GM21528 (cell line): ENCODE measurements at regions not wholly inside any gene's neighbourhood (a gene's known extent, or its start where the extent isn't known, plus 50 kb on each side); places are given as distances from the start of the nearest gene placed in this dataset.
"Not testable (repeated sequence)": the region's sequence is repeated elsewhere in the genome, so short reads cannot be mapped to it uniquely, and the experiment has no call there.

Source experiments
- ATAC-seq: cut with Tn5 transposase; IDR thresholded peaks from one replicate; pipeline ENCODE4 v1.9.1; 2021; ENCODE audit warnings: mild to moderate bottlenecking, moderate library complexity; ENCODE audit not compliant: unreplicated experiment, low FRiP score

GRCh38 chr1:55819011-55819410 is 603.8 kb upstream of the USP24 start:
- ATAC-seq: no peak

GRCh38 chr1:55816456-55817426 is 601.6 kb upstream of the USP24 start:
- no peak for ATAC-seq

DNA sequence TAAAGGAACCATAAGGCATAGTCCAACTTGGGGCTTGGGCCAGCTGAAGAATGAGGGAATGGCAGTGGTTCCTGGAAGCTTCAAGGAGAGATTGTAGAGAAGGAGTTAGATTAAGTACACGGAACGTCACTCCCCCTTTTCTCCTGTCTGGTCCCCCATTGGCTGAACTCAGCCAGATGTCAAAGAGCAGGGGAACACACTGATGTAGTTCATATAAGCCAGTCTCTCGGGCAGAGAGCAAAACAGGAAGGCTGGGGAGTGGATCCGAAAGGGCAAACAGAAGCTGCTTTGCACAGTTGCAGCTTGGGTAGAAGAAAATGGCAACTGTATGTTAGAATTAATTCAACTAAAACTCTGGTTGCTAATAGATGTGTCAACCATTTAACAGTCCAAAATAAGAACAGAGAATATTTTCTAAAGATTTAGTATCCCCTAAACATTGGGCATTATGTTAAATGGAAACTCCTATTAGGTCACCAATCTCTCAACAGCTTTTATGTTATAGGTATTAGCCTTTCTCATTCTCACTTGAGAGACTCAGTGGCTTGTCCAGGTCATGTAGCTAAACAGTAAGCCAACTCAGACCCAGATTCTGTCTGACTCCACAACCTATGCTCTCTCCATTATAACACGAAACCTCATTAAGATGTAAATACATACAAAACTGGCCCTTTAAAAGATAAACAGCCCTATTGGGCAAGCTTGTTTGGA is 600.7 kb upstream of the USP24 start:
- no peak for ATAC-seq

DNA sequence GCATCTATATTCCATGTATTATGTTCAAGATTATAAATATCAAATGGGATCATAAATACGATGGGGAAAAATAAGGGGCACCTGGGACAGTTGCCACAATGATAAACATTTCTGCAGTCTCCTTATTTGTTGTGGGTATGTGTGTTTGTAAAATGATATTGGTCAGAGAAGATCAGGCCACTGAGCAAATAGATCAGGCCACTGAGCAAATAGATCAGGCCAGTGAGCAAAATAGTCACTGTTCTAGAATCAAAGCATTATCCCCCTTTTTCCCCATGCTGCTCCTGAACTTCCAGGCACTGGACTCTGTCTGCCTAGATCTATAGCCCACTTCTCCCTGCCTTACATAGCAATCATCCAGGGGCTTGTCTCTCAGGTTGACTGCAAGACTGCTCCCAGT is 599.8 kb upstream of the USP24 start:
- no peak for ATAC-seq

DNA sequence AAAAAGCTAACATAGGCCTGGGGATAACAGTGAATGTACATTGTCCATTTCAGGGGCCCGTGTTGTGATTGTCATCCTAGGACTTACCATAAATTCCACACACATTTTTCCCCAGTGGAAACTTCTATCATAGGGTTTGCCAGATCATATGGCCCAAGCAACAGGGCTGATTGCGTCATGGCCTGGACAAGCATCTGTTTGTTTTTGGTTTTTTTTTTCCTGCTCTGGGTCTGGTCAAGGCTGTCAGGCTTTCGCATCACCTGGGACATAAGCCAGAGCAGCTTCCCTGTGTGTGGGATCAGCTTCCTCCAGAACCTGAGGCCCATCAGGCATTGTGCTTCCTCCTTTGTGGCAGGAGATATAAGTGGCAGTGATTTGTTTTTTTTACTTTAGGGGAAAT is 598.5 kb upstream of the USP24 start:
- ATAC-seq: no peak

- ATAC-seq: no peak
Observed at GRCh38 chr1:55812281-55812680, 597.1 kb upstream of the USP24 start.

- no peak for ATAC-seq
Observed at GRCh38 chr1:55808263-55808662, 593.1 kb upstream of the USP24 start.

DNA sequence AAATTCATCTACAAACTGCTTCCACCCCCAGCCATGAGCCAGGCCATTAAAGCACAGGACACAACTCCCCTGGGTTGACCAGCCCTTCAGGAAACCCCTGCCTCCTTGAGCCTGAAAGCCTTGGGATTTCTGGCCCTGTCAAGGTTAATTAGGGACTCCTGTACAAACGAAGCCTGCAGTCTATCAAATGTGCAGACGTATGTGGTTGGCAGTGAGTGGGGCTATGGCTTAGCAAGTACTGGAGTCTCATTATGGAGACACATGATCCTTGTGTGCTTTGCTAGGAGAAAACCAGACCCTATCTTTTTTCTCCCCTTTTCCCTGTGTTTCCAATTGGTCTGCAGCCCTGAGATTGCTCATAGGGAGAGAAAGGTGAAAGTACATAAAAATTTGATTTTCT is 588.3 kb upstream of the USP24 start:
- no peak for ATAC-seq

DNA sequence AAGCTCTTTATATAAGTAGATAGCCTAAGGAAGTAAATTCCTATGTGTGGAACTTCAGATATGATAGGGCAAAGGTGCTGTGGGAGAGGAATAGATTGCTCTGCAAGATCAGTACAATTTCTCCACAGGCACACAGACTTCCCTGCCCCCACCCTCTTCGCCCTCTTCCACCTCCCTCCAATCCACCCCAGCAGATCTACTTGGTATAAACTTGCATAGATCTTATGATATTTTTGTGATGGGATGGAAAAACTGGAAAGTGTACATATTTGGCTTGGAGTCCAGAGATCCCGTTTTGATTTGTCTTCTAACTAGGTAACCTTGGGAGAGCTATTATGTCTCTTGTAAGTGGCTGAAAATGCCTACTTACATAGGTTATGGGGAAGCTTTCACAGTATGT is 586.3 kb upstream of the USP24 start:
- no peak for ATAC-seq

GRCh38 chr1:55800503-55800902 is 585.3 kb upstream of the USP24 start:
- no peak for ATAC-seq

DNA sequence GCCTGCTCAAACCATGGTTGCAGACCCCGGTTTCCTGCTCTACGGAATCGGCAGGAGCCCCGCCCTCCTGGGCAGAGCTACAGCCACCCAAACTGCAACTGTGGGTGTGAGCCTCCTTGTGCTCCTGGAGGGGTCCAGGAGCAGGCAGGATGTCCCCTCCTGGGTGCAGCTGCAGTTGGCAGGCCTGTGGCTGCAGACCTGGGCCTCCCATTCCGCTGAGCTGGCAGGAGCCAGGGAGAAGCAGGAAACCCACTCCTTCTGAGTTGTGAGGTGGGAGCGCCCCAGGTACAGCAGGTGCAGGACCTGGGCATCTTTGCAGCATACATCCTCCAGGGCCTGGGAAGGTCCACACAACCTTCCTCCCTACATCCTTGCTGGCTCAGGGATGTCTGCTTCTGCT is 578.7 kb upstream of the USP24 start:
- ATAC-seq: no peak

DNA sequence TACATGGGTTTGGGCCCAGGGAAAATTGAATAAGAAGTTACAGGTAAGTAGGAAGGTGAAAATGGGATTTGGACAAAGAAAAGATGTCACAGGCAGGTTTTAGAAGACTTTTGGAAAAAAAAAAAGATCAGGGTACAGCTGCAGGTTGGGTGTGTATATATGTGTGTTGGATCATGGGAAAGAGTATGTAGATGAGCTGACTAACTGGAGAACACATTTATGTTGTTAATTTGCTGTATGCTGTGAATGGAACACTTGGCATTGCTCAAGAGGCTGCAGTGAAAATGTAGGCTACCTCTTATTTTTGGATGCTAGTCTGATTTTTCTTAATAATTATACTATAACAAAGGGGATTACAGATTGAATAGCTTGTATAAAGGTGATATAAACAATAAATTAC is 577.7 kb upstream of the USP24 start:
- no peak for ATAC-seq

- ATAC-seq: no peak
Observed at GRCh38 chr1:55789466-55789865, 574.3 kb upstream of the USP24 start.

GRCh38 chr1:55786396-55786795 is 571.2 kb upstream of the USP24 start:
- no peak for ATAC-seq

DNA sequence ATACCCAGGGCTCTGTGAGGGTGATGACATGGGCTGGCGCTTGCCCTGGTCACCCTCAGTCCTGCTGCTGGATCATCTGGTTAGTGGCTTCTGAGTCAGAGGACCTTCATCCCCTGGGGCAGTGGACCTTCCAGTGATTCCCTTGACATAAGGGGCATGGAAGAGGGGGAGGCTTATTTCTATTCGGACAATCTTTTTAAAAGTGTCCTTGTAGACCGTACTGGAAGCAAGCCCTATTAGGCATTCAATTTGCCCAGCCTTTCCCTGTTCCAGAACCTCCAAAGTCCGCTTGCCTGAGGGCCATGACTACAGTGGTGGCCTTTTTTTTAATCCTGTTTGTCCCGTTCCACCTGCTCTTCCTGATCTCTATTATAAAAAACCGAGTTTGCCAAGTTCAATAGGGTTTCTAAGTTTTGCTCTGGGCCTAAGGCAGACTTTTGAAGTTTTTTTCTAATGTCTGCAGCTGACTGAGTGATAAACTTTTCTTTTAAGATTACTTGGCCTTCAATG is 569.8 kb upstream of the USP24 start:
- ATAC-seq: not testable (repeated sequence)

- ATAC-seq: no peak
Observed at GRCh38 chr1:55781944-55782482, 566.8 kb upstream of the USP24 start.

DNA sequence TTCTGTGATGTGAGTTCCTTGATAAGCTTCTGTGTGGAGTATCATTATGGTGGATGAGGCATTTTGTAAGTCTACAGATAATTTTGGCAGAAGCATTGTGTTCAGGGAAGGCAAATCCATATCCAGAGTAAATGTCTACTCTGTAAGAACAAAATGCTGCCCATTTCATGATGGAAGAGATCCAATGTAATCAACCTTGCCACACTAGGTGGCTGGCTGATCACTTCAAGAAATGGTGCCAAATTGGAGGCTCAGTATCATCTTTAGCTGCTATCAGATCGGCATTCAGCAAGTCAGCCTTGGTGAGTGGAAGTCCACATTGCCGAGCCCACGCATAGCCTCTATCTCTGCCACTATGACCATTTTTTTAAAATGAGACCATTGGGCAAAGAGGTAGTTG is 565.8 kb upstream of the USP24 start:
- ATAC-seq: no peak

GRCh38 chr1:55777545-55777944 is 562.4 kb upstream of the USP24 start:
- ATAC-seq: no peak

GRCh38 chr1:55775007-55775406 is 559.8 kb upstream of the USP24 start:
- no peak for ATAC-seq

DNA sequence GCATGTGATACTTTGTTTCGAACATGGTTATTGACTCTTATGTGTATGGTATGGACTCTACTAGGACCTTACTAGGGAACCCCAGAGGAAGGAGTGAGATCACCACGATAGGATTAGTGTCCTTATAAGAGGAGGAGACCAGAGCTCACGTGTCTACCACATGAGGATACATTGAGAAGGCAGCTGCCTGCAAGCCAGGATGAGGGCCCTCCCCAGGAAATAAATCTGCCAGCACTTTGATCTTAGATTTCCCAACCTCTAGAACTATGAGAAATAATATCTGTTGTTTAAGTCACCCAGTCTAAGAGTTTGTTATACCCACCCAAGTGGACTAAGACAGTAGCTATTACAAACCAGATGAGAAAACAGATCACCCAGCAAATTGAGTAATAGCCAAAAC is 559.3 kb upstream of the USP24 start:
- ATAC-seq: no peak

DNA sequence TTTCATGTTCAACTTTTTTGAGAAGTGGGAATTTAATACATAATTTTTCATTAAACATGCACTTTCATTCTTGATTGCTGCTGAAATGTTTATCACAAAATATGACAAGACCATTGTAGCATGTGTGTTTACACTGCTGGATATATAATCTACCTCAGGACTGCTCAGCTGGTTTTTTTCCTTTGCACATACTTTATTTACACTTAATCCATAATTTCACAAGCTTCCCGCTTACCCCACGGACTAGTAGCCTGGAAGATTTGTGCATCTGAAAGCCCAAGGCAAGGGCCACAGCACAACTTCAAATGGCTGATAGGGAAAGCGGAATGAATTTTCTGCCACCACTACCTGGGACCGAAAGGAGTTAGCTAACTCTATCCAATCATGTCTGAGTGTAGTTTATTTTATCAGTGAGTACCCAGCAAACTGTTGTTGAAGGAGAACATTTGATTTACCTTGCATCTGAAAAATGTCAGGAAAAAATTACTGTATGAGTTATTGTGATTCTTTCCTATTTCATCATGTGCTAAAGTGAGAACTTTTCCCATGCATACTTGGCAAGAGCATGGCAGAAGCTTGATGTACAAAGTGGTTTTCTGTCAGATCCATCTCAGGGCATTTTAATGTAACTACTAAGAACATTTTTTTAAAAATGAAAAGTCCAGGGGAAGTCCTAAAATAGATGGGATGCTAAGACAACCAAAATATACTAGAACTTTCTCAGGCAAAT is 558.2 kb upstream of the USP24 start:
- no peak for ATAC-seq
